ENCODE measurements at regions not wholly inside any gene's neighbourhood (a gene's known extent, or its start where the extent isn't known, plus 50 kb on each side); places are given as distances from the start of the nearest gene placed in this dataset.

DNA sequence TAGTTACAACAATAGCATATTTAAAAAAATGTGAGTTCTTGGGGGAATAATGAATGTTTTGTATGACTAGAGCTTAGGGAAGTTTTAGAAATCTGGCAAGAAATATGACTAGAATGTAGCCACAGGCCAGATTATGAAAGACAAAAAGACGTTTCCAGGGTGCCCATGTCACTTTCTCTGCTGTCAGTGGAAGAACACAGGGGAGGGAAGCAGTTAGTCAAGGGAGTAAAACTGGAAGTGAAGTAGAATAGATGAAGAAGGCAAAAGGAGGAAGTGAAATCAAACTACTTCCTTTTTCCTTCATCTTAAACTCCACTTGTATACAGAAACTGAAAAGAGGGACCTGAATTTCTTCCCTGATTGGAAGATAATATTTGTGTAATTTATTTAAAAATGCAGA is 81.2 kb upstream of the ATP2B1 start:
- TF ChIP-seq CTCF (IDR thresholded peaks at IDR 0.05), result no peak
- ATAC-seq (peak; percentile 77 to 85), DNase-seq (no peak)
- intact Hi-C loops (cut with DNase I), result no loop called here
- Histone ChIP-seq H3K27me3 (ENCODE audit: low read depth) (no peaks in the 10 kb centered on the region), H3K4me3 (no peak overlapping the region), H3K9me3 (peaks cover 8% of the 10 kb centered on the region), H3K36me3 (no peaks in the 10 kb centered on the region), H3K27ac (no peak overlapping the region), H3K4me1 (no peaks in the 10 kb centered on the region)

DNA sequence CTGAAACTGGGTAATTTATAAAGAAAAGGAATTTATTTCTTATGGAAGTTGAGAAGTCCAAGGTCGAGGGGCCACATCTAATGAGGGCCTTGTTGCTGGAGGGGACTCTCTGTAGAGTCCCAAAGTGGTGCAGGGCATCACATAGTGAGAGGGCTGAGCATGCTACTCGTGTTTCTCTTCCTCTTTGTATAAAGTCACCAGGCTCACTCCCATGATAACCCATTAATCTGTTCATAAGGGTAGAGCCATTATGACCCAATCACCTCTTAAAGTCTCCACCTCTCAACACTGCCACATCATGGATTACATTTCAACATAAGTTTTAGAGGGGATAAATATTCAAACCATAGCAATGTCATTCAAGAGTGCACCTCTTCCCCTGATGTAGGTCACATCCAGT is 79.1 kb upstream of the ATP2B1 start:
- Histone ChIP-seq H3K9me3 (peaks cover 8% of the 10 kb centered on the region), H3K36me3 (no peaks in the 10 kb centered on the region), H3K27me3 (ENCODE audit: low read depth) (no peaks in the 10 kb centered on the region), H3K4me1 (peaks cover 8% of the 10 kb centered on the region), H3K4me3 (no peak overlapping the region), H3K27ac (no peak overlapping the region)
- intact Hi-C loops (cut with DNase I), result no loop called here
- ATAC-seq (no peak), DNase-seq (no peak)
- TF ChIP-seq CTCF (IDR thresholded peaks at IDR 0.05), result no peak

DNA sequence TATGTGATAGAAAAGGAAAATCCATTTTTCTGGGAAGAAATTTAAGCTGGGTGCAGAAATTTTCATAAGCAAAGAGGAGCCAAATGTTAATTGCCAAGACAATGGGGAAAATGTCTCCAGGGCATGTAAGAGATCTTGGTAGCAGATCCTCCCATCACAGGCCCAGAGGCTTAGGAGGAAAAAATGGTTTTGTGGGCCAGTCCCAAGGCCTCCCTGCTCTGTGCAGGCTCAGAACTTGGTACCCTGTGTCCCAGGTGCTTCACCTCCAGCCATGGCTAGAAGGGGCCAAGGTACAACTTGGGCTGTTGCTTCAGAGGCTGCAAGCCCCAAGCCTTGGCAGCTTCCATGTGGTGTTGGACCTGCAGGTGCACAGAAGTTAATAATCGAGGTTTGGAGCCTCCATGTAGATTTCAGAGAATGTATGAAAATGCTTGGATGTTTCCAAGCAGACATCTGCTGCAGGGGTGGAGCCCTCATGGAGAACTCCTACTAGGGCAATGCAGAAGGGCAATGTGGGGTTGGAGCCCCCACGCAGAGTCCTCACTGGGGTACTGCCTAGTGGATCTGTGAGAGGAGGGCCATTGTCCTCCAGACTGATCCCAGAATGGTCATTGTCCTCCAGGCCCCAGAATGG is 77.7 kb upstream of the ATP2B1 start:
- no peak overlapping the region for H3K27ac ChIP-seq
- intact Hi-C loops (cut with DNase I), result no loop called here
- H3K4me3 ChIP-seq, result no peak overlapping the region
- H3K4me1 ChIP-seq, result peaks cover 8% of the 10 kb centered on the region
- no peak for DNase-seq
- H3K27me3 ChIP-seq (ENCODE audit: low read depth), result no peaks in the 10 kb centered on the region
- no peaks in the 10 kb centered on the region for H3K36me3 ChIP-seq
- ATAC-seq, result no peak
- H3K9me3 ChIP-seq, result peaks cover 8% of the 10 kb centered on the region
- no peak for TF ChIP-seq CTCF (IDR thresholded peaks at IDR 0.05)

GRCh38 chr12:89783359-89784060 is 74.9 kb upstream of the ATP2B1 start:
- no peak for TF ChIP-seq CTCF (IDR thresholded peaks at IDR 0.05)
- Histone ChIP-seq H3K4me1 (peaks cover 8% of the 10 kb centered on the region), H3K9me3 (peaks cover 8% of the 10 kb centered on the region), H3K36me3 (no peaks in the 10 kb centered on the region), H3K27ac (no peak overlapping the region), H3K4me3 (no peak overlapping the region), H3K27me3 (ENCODE audit: low read depth) (no peaks in the 10 kb centered on the region)
- peak; percentile 54 to 60 for ATAC-seq
- DNase-seq, result no peak
- intact Hi-C loops (cut with DNase I), result no loop called here

- Histone ChIP-seq H3K27ac (no peak overlapping the region), H3K27me3 (ENCODE audit: low read depth) (no peaks in the 10 kb centered on the region), H3K4me3 (no peak overlapping the region), H3K4me1 (peaks cover 8% of the 10 kb centered on the region), H3K36me3 (no peaks in the 10 kb centered on the region), H3K9me3 (peaks cover 8% of the 10 kb centered on the region)
- no peak for TF ChIP-seq CTCF (IDR thresholded peaks at IDR 0.05)
- no peak for DNase-seq
- intact Hi-C loops (cut with DNase I), result no loop called here
- no peak for ATAC-seq
These were observed 74.2 kb upstream of the ATP2B1 start for GRCh38 chr12:89782807-89783206.
